ENCODE measurements at regions not wholly inside any gene's neighbourhood (a gene's known extent, or its start where the extent isn't known, plus 50 kb on each side); places are given as distances from the start of the nearest gene placed in this dataset.

- peak; percentile 30 to 43 for DNase-seq
Observed at GRCh38 chr2:111705711-111706336, 178.2 kb downstream of the ANAPC1 start.

DNA sequence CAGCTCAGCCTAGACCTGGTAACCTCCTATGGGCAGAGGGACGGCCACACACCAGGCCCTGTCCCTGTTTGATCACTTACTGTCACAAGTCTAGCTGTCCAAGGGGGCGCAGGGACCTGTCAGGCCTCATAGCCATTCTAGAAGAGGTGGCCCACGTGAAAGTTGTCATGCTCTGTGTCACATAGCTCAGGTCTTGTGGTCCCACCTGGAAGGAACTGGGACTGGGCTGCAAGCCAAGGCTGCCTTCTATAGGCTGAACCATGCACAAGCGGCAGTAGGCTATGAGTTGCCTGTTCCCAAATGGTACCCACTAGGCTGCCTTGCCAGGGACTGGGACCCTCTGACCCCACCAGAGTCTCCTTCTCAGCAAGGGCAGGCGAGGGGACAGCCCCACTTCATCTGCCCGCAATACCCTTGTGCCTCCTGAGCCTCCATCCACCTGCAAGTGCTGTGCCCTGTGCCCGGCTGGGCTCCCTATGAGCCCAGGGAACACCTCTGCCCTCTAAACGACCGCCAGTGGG is 177.5 kb downstream of the ANAPC1 start:
- DNase-seq = no peak

DNA sequence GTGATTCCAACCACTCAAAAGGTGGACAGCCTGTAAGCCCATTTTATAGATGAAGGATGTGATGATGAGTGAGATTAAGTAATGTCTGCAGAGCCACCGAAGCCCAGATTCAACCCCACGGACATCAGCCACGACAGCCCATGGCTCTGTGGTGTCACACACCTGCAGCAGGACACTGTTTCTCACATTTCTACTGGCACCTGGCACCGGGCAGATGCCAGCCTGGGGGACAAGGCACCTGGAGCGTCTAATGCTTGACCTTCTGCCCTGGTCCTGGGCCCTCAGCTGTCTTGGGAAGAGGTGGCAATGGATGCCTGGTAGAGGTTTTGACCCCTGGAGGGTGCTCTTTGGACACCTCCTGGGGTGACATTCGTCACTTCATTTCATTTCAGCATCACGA is 176.3 kb downstream of the ANAPC1 start:
- no peak for DNase-seq

DNA sequence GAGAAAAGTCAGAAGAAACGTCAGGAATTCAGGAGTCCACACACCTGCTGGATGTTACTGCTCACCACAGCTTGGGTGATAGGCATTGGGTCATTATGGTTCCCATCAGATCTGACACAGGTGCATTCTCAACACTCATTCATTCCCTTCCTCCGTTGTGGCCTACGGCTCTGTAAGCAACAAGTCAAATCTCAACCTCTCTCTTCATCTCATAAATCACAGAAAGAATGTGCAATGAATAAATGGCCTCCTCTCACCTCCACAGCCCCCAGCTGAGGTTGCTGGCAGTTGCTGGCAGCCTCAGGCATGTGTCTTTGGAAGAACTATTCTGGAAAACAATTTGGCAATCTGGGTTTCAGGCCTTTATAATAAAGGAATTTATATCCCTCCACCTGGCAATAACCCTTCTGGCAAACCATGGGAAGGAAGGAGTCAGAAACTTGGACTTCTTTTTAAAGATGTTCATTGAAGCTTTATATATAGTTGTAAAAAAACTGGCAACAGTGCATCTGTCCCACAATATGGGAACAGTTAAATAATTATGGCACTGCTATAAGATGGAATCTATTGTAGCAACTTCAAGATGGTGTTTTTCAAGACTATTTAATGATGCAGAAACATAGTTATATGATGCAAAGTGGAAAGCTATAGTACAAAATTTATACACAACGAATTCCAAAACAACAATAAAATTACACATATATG is 175.4 kb downstream of the ANAPC1 start:
- DNase-seq = no peak

DNA sequence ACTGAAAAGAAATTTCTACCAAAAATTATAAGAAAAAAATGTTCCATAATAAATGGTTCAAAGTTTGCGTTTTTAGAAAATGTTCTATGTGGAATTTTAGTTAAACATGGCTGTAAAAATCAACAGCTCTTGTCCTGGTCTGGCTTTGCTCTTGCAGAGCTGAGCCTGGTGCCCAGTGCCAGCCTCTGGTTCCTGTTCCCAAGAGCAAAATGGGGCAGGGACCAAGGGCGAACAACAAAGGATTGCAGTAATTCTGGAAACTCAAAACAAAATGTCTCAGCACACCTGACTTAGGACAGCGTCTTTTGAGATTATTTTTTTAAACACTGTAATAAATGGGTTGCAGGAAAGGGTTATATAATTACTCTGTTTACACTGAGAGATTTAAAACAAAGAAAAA is 174.7 kb downstream of the ANAPC1 start:
- DNase-seq = no peak

GRCh38 chr2:111710085-111710484 is 173.9 kb downstream of the ANAPC1 start:
- DNase-seq = no peak

GRCh38 chr2:111710613-111711012 is 173.4 kb downstream of the ANAPC1 start:
- DNase-seq = no peak

DNA sequence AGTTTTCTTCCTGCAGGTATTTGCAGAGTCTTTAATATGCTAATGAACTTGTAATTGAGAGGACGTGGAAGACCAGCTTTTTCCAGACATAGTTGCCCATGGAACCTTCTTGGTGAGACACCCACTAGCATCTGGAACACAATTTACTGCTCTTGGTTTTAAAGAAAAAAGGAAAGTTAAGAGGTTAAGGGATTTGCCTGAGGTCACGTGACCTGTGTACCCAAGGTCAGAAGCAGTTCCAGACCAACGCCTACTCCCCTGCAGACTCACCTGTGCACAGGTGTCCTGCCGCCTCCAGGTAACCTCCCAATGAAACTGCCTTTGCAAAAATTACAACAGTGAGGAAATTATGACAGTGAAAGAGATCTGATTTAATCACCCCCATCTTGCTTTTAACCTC is 172.7 kb downstream of the ANAPC1 start:
- no peak for DNase-seq

DNA sequence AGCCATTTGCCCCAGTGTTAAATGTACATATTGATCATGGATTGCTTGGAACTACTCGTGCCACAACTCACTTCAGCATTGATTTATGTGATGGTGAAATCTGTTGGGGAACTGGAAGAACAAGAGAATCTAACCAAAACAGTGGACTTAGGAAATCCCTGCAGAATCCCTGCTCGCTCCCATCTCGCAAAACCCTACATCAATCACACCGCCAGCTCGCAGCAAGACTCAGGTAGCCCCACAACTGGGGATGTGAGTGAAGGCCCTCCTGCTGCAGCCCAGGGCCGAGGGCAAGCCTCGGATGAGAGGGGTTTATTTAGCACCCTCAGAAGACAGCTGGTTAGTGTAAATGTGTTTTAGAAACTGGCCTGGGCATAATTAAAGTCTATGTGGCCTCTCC is 171.6 kb downstream of the ANAPC1 start:
- no peak for DNase-seq

DNA sequence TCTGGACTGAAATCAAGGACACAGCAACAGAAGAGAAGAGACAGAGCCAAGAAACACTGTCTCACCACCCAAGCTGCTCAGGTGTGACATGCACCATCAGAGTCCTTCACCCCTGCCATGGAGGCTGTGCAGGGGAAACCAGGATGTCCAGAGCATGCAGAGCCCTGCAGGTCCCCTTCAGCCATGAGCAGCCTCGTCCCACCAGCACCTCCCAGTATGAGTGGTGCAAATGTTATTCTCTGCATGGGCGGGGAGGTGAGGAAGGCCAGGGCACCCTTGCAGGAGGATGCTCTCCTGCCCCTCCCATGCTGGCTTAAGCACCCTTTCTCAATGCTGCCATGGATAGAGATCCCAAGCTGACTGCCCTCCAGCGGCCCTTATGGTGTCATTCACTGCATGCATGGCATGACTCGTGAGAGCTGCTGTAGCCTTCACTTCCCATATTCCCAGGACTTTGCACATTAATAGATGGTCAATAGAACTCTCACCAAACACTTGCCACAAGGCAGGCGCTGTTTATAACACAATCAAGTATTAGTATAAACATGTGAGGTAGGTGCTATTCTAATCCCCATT is 171.0 kb downstream of the ANAPC1 start:
- no peak for DNase-seq

- DNase-seq = no peak
Observed at GRCh38 chr2:111715987-111716904, 167.7 kb downstream of the ANAPC1 start.

- DNase-seq = no peak
Observed at GRCh38 chr2:111716905-111717775, 166.9 kb downstream of the ANAPC1 start.

All from CD4-positive, alpha-beta T cell treated with Interleukin-4 for 1 hour (primary cell).